NCI-H146 (cell line): ENCODE measurements at regions not wholly inside any gene's neighbourhood (a gene's known extent, or its start where the extent isn't known, plus 50 kb on each side); places are given as distances from the start of the nearest gene placed in this dataset.

ENCODE experiments used
- DNase-seq: peaks from one replicate; lab custom pipeline; 2025; lab: John Stamatoyannopoulos, UW

DNA sequence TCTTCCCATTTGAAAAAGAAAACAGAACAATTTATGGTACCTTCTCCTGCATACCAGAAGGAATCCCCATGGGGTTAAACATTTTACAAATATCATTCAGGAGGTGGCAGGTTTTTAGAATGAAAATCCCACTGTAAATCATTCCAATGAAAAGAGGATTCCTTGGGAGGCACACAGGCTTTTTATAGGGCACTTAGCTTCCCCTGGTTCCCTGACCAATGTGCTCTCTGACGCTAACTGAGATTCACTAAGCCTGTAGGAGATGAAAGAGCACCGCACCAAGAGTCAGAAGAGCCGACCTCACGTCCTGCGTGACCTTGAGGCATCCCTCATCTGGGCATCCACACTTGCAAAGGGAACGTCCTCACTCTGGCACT, 82.5 kb downstream of the CMPK2 start:
- DNase-seq: no peak

DNA sequence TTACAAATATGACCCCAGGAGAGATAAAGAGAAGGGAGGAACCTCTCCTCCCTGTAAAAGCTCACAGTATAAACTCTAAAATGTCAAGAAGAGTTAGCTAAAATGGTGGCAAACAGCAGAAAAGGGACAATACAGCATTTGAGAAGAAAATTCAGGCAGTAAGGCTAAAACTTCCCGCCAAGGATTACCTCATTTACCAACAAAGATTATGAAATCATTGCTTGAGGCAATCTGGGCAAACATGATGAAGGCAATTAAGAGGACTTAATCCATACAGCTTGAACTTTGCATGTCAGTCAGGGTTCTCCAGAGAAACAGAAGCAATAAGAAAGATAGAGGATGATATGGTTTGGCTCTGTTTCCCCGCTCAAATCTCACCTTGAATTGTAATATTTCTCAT, 81.4 kb downstream of the CMPK2 start:
- no peak for DNase-seq

DNA sequence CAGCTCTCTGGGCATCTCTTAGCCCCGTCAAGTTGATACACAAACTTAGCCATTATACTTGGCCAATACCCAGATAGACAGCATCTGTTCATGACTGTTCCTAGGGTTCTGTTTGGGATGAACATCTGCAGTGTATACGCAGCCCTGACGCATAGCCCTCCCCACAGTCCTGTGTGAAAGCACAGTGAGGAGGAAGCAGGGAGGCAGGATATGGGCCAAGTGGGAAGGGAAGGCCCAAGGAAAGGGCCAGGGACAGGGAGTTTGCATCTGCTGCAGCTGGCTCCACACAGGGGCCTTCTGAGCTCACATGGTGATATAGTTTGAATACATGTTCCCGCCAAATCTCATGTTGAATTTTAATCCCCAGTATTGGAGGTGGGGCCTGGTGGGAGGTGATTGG, 80.2 kb downstream of the CMPK2 start:
- DNase-seq: no peak

DNA sequence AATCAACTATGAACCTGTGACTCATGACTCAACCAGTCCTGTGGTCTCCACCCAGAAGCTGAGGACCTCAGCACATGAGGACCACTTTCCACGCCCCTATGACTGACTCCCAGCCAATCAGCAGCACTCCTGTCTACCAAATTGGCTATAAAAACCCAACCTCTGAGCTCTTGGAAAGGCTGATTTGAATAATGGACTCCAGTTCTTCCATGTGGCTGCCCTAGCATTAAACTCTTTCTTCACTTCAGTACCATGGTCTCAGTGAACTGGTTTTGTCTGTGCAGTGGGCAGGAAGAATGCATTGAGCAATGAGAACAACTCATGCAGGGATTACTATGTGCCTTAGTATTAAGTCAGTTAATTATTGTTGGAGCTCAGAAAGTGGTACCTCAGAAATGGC, 78.3 kb downstream of the CMPK2 start:
- DNase-seq: no peak

DNA sequence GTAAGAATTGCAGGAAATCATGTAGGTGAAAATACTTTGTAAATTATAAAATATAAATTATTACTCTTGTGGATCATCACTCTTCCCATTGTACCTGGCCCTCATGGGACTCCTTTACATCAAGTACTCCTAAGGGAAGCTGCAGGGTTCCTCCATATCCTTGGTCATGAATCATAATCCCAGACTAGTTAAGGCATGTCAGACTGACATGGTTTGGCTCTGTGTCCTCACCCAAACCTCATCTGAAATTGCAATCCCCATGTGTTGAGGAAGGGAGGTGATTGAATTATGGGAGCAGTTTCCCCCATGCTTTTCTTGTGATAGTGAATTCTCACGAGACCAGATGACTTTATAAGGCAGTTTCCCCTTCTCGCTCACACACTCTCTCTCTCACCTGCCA, 77.1 kb downstream of the CMPK2 start:
- DNase-seq: no peak

DNA sequence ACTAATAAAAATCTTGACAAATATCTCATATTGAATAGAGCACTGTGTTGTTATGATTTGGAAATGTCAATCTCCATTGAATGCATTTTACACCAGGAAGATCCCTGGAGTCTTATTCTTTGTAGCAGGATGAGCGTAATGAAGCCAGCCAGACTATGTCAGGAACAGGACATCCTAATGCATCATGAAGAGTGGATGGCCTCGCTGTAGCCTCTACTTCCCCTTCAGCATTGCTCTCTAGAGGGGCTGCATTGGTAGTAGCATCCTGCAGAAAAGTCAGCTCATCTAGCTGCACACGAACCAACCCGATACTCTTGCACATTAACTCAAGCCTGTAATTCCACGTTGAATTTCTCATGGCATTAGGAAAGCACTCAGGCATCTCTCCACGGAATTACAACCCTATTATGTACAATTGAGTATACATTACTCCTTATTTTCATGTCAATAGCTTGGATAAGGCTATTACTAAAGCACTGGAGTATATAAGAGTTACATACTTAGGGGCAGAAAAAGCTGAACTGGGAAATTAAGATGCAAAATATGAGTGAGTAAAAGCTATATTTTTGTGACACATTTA, 76.1 kb downstream of the CMPK2 start:
- no peak for DNase-seq

DNA sequence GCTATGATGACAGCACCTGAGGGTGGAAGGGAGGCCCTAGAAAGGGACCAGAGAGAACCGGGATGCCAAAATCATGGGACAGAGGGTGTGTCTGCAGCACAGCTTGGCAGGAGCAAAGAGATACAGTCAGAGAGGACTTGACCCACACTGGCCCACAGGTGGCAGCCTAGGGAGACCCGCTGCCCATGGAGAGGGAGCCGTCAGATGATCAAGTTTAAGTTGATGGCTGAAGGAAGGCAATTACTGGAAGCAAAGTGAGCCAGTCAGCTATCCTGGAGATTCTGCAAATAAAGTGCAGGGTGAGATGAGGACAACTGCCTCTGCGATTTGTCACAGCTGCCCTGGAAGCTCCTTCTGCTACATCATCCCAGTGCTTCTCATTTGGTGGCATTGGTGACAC, 74.0 kb downstream of the CMPK2 start:
- peak; percentile 50 for DNase-seq

DNA sequence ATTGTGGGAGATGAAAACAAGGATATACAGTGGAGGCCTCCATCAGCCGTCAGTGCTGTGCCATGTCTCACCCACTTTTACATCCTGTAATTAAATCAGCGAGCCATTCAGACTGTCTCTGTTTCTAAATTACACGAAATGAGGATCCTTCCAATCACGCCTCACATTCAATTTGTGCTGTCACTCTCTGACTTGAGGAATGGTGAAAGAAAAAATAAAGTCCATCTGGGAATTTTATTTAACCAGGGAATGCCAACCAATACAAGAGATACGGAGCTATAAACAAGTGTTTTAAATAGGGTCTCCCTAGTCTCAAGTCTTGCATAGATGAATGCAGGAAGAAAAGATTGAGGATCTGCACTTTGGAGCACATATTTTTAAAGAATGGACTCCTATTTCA, 72.8 kb downstream of the CMPK2 start:
- DNase-seq: no peak

DNA sequence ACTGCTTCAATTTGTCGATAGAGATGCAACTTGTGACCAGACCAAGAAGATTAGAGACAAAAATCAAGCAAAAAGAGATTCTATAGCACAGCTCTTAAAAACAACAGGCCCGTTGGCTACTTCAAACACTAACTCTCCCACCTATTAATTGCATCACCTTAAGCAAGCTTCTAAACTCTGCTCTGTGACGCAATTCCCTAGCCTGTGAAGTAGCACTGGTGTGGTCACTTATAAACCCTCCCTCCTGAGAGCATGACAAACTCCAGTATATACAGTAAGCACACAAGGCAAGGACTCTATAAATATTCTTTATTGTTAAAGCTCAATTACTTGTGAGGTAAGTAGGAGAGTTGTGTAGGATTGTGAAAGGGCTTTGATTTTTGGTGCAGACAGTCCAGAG, 72.3 kb downstream of the CMPK2 start:
- no peak for DNase-seq

DNA sequence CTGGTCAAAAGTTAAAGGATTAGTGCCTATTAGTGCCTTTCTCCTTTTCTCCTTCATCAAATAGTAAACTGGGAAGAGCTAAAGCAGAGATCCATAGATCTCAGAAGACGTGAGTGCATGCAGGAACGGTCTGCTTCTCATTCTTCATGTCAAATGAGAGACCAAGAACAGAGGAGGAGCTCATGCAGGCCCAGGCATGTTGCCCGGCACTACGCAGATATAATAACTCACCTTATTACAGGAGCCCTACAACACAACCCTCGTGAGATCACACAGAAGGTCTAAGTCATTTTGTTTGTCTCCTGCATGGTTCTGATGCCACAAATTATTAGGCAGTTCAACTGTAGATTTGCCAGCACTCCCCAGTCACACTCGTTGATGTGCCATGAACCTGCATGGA, 71.8 kb downstream of the CMPK2 start:
- no peak for DNase-seq

DNA sequence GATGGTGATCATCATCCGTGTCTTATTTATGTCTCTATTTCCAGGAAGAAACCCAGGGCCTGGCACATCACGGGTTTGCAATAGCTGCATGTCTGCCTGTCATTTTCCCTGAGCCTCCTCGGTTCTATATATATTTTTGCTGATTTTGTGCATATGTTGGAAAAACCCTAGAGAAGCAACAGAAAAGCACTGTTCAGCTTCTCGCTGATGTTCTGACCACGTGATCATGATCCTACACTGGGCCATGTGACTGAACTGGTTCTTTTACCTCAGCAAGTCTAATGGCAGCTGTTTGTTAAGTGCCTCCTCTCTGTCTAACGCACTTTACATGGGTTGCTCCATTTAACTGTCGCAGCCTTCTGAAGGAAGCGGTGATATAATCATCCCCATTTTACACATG, 71.3 kb downstream of the CMPK2 start:
- no peak for DNase-seq
